HepG2 (cell line): ENCODE measurements at regions not wholly inside any gene's neighbourhood (a gene's known extent, or its start where the extent isn't known, plus 50 kb on each side); places are given as distances from the start of the nearest gene placed in this dataset.
"Not testable (repeated sequence)": the region's sequence is repeated elsewhere in the genome, so short reads cannot be mapped to it uniquely, and the experiment has no call there.

ENCODE experiments used
- BCL6 ChIP-seq: IDR thresholded peaks from 2 replicates; pipeline ENCODE4 v1.6.1; 2016; ENCODE audit warnings: missing genetic modification reagents, missing compliant biosample characterization
- BCLAF1 ChIP-seq: fragments of 450-650 bp; IDR thresholded peaks from 2 replicates; pipeline ENCODE4 v1.6.1; 2017; ENCODE audit warnings: mild to moderate bottlenecking
- CSRNP1 ChIP-seq: sonication (generic); formaldehyde crosslinking; IDR thresholded peaks from 2 replicates; pipeline ENCODE4 v1.8.1; 2023; ENCODE audit warnings: mild to moderate bottlenecking, missing genetic modification reagents
- E2F5 ChIP-seq: sonication (generic); formaldehyde crosslinking; conservative IDR thresholded peaks from 2 replicates; pipeline ENCODE4 v1.4.0; 2020; ENCODE audit warnings: missing genetic modification reagents
- FOXA1 ChIP-seq, 2 experiments: fragments of 450-650 bp in 1 of 2; sonication (generic) in 1 of 2; formaldehyde crosslinking in 1 of 2; IDR thresholded peaks; 2 replicates each; pipeline versions ENCODE4 v1.4.0 to v1.6.1; 2016 to 2020; ENCODE audit warnings: missing genetic modification reagents in 1 of 2
- JUN ChIP-seq: sonication (generic); formaldehyde crosslinking; IDR thresholded peaks from 2 replicates; pipeline ENCODE4 v1.4.0; 2020; ENCODE audit warnings: mild to moderate bottlenecking, missing genetic modification reagents
- NFAT5 ChIP-seq: sonication (generic); formaldehyde crosslinking; IDR thresholded peaks from 2 replicates; pipeline ENCODE4 v1.4.0; 2020; ENCODE audit warnings: missing genetic modification reagents
- NFRKB ChIP-seq: fragments of 450-650 bp; IDR thresholded peaks from 2 replicates; pipeline ENCODE4 v1.6.1; 2017
- TF ChIP-seq, protein P1 (sequence below): sonication (generic); formaldehyde crosslinking; IDR thresholded peaks from 2 replicates; pipeline ENCODE4 v1.8.0; 2022; ENCODE audit warnings: low read depth, missing genetic modification reagents
- TF ChIP-seq, protein P2 (sequence below), 2 experiments: IDR thresholded peaks; 2 replicates each; pipeline ENCODE4 v1.6.1; 2011 to 2012; ENCODE audit warnings: low read length in 2 of 2, borderline replicate concordance in 1 of 2, low read depth in 1 of 2, mild to moderate bottlenecking in 1 of 2, moderate library complexity in 1 of 2

- TF ChIP-seq, protein P1, sequence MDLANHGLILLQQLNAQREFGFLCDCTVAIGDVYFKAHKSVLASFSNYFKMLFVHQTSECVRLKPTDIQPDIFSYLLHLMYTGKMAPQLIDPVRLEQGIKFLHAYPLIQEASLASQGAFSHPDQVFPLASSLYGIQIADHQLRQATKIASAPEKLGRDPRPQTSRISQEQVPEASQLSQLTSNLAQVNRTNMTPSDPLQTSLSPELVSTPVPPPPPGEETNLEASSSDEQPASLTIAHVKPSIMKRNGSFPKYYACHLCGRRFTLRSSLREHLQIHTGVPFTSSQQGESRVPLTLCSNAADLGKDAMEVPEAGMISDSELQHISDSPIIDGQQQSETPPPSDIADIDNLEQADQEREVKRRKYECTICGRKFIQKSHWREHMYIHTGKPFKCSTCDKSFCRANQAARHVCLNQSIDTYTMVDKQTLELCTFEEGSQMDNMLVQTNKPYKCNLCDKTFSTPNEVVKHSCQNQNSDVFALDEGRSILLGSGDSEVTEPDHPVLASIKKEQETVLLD = not testable (repeated sequence)
- not testable (repeated sequence) for TF ChIP-seq NFRKB; CSRNP1; NFAT5 (CRISPR knock-in tag); BCL6; JUN (CRISPR knock-in tag); FOXA1 (IDR thresholded peaks at IDR 0.05); FOXA1 (CRISPR knock-in tag; IDR thresholded peaks at IDR 0.05); BCLAF1; E2F5
- TF ChIP-seq, protein P2, sequence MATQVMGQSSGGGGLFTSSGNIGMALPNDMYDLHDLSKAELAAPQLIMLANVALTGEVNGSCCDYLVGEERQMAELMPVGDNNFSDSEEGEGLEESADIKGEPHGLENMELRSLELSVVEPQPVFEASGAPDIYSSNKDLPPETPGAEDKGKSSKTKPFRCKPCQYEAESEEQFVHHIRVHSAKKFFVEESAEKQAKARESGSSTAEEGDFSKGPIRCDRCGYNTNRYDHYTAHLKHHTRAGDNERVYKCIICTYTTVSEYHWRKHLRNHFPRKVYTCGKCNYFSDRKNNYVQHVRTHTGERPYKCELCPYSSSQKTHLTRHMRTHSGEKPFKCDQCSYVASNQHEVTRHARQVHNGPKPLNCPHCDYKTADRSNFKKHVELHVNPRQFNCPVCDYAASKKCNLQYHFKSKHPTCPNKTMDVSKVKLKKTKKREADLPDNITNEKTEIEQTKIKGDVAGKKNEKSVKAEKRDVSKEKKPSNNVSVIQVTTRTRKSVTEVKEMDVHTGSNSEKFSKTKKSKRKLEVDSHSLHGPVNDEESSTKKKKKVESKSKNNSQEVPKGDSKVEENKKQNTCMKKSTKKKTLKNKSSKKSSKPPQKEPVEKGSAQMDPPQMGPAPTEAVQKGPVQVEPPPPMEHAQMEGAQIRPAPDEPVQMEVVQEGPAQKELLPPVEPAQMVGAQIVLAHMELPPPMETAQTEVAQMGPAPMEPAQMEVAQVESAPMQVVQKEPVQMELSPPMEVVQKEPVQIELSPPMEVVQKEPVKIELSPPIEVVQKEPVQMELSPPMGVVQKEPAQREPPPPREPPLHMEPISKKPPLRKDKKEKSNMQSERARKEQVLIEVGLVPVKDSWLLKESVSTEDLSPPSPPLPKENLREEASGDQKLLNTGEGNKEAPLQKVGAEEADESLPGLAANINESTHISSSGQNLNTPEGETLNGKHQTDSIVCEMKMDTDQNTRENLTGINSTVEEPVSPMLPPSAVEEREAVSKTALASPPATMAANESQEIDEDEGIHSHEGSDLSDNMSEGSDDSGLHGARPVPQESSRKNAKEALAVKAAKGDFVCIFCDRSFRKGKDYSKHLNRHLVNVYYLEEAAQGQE (IDR thresholded peaks at IDR 0.05; ENCODE audit: borderline replicate concordance in 1 of 2, low read depth in 1 of 2, low read length in 2 of 2) = not testable (repeated sequence)
Observed at GRCh38 chr14:47901141-47901540, 225.7 kb upstream of the MDGA2 start.
